Fibroblast of upper back skin (primary cell): ENCODE measurements at regions not wholly inside any gene's neighbourhood (a gene's known extent, or its start where the extent isn't known, plus 50 kb on each side); places are given as distances from the start of the nearest gene placed in this dataset.
"Not testable (repeated sequence)": the region's sequence is repeated elsewhere in the genome, so short reads cannot be mapped to it uniquely, and the experiment has no call there.

Experiments used
- DNase-seq: peaks from one replicate; pipeline ENCODE4 v3.0.0-alpha.2; 2013

DNA sequence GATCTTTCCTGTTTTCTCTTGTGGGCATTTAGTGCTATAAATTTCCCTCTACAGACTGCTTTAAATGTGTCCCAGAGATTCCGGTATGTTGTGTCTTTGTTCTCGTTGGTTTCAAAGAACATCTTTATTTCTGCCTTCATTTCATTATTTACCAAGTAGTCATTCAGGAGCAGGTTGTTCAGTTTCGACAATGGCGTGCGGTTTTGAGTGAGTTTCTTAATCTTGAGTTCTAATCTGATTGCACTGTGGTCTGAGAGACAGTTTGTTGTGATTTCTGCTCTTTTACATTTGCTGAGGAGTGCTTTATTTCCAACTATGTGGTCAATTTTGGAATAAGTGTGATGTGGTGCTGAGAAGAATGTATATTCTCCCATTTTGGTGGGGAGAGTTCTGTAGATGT is 535.7 kb upstream of the RGMB start:
- DNase-seq: not testable (repeated sequence)

DNA sequence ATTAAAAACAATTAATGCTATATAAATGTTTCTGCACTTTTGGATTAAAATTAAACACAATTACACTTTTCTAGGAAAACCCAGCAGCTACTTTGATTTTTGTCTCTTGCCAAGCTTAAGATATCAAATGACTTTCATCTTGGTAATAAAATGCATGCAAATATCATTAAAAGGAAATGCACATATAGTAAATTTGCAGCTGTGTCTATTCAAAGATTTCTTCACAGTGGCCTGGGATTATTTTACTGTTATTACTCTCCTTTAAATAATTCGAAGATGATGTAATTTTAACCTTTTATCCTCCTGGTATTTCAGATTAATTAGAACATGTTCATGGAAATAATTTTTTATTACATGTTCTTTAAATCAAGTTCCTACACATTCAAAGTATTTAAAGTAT is 529.5 kb upstream of the RGMB start:
- no peak for DNase-seq

DNA sequence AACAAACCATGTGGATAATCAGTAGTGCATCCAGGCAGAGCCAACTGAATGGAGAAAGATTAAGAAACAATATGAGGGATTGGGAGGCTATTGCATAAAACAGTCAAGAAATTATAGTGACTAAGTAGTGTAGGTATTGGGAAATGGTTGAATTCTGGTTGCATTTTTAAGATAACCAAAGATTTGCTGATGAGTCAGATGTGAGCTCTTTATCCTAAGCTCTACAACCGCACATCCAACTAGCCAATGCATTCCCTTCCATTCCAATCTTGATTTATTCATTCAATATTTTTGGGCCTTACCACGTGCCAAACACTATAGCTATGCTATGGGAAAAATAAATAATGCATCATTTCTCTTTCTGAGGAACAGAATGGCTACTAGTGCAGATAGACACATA is 524.5 kb upstream of the RGMB start:
- peak; percentile 95 for DNase-seq

DNA sequence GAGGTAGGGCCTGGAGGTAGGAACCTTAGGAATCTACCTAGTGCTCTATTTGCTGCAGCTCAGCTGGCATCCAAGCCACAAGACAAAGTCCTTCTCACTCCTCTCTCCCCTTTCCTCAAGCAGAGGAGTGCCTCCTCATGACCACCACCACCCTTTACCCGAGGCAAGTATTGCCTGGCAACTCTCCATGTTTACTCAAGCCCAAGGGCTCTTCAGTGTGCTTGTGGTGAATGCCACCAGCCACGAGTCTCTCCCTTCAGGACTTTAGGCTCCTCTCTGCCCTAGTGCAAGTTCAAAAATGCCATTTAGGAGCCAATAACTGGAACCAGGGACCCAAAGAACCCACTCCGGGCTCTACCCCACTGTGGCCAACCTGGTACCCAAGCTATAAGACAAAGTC is 514.5 kb upstream of the RGMB start:
- DNase-seq: no peak

DNA sequence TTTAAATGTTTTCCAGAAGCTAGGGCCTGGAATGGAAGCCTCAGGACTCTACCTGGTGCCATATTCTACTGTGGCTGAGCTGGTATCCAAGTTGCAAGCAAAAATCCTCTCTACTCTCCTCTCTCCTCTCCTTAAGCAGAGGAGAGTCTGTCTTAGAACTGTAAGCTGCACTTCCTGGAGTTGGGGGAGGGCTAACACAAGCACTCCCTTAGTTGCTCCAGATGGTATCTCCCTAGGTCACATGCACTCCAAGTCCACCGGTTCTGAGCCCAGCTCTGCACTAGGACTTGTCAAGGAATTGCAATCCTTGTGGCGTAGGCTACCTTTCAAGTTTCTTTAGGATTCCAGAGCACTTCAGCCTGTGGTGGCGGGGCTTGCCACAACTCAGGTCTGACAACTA is 513.9 kb upstream of the RGMB start:
- DNase-seq: no peak

DNA sequence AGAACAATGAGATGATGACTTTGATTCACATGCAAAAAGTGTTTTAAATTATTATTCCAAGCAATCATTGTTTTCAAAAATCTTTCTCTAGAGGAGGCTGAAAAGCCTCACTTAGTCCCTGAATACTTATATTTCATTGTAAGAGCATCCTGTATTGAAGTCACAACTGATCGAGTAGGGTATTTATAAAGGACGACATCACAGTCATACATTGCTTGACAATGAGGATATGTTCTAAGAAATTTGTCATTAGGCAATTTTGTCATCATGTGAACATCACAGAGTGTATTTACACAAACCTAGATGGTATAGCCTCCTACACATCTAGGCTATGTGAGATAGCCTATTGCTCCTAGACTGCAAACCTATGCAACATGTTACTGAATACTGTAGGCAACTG is 510.4 kb upstream of the RGMB start:
- no peak for DNase-seq

DNA sequence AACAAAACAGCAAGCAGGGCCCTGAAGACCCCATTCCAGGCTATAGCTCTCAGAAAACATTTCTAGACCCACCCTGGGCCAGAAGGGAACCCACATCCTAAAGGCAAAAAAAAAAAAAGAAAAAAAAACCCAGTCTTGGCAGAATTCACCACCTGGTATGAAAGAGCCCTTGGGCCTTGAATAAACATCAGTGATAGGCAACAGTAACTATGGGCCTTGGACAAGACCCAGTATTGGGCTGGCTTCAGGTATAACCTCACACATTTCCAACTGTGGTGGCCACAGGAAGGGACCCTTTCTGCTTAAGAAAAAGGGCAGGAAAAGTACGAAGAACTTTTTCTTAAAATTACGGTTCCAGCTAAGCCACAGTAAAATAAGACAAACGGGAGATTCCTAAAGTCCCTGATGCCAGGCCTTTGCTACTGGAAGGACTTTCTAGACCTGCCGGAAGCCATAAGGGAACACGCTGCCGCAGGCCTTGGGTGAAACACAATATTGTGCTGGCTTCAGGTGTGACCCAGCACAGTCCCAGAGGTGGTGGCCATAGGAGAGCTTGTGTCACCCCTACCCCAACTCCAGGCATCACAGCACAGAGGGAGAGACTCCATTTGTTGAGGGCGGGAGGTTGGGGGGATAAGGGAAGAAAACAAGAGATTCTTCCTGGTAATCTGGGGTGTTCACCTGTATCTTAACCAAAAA is 505.2 kb upstream of the RGMB start:
- no peak for DNase-seq

DNA sequence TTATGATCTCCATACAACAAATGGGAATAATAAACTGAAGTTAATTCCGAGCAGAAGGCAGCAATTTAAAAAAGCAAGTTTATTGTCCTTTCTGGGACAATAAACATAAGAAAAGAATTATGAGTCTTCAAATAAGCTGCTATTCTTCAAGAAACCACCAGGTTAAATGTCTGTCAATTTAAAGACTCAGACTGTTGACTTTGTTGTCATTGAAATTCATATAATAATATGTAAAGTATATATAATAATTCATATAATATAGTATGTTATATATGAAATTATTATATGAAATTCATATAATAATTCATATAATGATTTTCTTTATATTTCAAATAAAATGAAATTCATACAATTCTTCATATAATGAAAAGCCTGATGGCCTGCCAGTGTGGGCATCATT is 497.5 kb upstream of the RGMB start:
- no peak for DNase-seq

DNA sequence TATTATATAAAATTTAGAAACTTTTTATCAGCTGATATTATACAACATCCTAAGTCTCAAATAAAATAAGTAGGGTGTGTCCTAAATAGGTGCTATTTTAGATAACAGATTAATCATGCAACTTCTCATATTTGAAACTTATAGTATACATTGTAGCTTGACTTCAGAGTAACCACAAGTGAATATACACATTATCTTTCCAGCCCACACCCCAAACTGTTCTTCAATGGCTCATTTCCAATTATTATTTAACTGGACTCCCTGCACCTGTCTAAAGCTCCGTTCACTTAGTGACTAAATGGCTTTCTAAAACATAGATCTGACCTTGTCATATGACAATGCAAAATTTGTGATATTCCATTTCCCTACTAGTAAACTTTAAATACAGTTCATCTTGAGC is 490.9 kb upstream of the RGMB start:
- no peak for DNase-seq

DNA sequence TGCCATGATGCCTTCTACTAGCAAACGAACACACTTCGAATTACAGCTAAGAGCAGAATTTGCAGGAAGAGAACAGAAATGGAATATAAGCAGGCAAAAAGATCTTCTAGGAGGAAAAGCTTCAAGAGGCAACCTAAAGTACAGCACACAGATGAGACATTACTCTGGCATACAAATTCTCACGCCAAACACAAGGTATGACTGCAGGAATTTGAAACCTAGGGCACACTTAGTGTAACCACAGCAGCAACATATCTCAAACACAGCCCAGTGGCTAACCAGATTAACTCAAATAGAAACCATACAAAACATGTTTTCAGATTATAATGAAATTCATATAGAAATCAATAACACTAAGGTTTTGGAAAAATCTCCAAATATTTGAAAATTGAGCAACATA is 481.0 kb upstream of the RGMB start:
- peak; percentile 66 for DNase-seq

DNA sequence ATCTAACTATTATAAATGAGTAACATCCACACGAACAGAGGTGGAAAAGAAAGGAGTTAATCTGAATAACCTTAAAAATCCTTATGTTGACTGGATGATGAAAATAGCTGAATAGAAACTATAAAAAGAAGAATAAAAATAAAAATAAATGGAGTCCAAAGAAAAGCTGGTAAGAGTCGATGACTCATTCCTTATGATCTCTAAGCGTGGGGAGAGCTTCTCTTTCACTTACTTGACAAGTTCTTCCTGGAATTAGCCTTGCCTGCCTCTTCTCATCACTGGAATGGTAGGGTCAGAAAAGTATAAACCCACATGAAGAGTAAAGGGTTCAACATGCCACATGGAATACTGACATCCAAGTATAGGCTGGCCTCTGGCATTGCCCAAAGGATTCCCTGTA is 477.0 kb upstream of the RGMB start:
- peak; percentile 61 for DNase-seq

DNA sequence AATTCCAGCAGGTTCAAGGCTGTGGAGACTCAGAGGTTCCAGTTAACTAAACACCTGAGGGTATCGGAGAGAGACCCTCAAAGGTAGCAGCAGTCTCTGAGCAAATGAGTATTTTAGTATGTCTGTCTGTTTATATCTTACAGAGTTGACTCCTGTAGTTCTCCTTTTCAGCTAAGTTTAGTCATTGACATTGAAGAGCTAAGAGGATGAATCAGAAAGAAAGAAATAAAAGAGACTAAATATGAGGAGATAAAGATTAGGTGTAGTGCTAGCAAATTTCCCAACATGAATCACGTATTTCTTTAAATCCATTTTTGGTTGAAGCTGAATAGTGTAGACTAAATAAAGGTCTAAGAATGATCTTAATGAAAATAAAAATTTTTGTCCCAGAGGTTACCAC is 474.0 kb upstream of the RGMB start:
- no peak for DNase-seq

DNA sequence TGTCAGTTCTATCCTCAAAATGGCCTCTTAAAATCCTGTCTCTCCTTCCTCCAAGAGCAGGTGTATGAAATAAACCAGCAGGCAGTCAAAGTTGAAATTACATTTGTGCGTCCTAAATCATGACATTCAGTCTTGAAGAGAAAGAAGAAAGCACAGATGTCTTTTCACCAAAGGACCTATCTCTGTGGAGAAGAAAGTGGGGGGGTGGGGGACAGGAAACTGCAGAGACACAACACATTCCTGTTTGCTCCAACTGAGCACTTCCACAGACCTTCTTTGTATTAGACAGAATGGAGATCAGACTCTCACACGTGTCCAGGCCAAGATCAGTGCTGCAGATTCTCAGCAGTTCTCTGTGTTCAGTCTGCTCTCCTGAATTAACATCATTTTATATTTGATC is 471.9 kb upstream of the RGMB start:
- DNase-seq: peak; percentile 60

DNA sequence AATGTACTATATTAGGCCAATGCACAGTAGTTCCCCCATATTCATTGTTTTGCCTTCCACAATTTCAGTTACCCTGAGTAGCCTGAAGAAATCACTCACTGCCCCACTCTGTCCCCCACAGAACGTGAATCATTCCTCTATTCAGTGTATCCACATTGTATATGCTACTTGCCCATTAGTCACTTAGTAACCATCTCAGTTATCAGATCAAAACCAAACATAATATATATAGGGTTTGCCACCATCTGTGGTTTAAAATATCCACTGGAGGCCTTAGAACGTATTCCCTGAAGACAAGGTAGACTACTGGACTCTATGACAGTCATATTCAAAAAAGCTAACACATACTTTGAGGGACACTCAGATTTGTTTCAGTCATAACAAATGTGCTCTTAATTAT is 465.7 kb upstream of the RGMB start:
- DNase-seq: peak; percentile 87

DNA sequence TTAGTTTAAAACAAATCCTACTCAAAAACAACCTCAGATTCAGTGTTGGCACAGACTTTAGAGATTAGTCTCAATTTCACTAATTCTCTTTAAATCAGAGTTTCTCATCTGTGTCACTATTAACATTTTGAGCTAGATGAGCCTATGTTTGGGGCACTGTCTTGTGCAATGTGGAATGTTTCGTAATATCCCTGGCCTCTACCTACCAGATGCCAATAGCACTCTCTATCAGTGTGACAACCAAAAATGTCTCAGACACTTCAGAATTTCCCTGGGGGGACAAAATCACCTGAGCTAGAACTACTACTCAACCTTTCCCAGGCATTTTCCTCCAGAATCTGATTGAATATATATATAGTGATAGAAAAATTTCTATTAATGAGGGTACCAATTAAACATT is 465.2 kb upstream of the RGMB start:
- no peak for DNase-seq

DNA sequence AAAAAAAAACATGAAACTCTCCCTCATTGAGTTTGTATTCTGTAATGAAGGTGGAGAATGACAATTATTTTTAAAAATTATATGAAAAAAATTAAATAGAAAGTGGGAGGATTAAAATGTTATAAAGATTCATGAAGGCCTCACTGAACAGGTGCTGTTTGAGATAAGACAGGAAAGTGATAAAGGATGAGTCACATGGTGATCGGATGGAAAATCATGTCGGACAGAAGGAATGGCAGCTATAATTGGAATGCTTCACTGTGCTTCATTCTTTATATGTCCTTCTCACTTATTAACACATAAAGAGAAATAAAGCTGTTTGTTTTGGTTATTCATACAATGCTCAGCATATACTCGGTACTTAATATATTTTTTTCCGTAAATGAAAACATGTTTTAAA is 464.5 kb upstream of the RGMB start:
- peak; percentile 38 for DNase-seq

DNA sequence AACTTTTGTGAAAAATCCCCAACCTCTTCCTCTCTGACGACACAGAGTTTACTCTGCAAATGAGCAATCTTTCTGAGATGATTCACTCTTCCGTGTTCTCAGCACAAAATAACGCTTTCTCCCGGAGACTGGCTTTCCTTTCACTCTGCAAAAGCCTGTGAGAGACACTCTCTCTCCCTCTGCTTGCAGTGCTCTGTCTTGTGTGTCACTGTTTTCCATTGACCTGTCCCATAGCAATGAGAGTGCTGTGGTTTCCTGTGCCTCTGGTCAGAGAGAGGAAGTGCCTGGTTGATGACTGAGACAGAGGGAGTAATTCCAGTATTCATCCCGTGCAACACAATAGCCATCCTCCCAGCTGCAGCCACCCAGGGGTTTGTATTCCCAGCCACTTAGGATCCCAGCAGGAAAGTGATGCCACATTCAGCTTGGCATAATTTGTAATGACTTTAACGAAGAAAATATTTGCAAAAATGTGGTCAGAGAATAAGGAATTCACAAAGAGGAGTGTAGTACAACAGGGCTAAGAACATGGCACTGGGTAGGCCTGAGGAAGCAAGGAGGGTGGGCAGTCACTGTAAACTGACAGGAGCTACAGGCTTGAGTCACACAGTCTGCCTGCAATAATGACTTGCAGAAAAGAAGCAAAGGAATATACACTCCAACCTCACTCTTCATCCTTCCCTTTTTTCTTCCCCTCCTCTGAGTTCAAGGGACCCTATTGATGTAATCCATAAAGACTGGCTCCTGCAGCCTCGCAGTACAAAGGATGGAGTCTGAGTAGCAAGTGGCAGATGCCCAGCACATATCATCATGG is 463.5 kb upstream of the RGMB start:
- DNase-seq: peak; percentile 97

DNA sequence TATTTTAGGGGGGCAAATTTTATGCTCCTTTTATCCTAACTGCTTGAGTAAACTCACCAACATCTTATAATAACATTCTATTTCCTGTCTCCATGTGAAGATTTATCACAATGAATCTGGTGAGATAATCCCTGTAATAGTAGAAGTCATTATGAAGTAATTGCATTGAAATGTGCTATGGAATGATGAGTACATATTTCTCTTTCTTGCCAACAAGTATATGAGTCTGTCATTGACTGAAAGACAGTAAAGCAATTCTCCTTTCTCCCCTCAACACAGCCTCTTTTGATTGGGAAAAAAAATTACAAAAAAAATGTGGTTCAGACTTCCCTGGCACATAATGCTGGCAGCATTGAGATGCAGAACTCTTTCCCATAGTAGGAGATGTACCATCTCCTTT is 459.2 kb upstream of the RGMB start:
- DNase-seq: peak; percentile 90

DNA sequence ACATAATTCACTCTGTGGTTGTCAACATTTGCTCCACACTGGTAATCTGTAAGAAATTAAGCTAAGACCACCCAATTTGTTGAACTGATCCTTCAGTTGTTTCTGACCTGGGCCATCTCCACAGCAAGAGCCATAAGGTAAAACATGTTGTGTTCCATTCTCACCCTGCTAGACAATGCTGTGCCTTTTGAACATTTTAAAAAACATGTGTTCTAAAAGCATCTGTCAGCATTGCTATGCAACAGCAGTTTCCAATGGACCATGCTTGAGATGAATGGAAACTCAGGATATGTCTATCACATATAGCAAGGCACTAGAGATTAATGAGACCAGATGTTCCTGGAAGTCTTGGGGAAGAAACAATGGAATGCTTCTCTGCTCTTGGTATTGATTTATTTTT is 455.1 kb upstream of the RGMB start:
- DNase-seq: peak; percentile 88

DNA sequence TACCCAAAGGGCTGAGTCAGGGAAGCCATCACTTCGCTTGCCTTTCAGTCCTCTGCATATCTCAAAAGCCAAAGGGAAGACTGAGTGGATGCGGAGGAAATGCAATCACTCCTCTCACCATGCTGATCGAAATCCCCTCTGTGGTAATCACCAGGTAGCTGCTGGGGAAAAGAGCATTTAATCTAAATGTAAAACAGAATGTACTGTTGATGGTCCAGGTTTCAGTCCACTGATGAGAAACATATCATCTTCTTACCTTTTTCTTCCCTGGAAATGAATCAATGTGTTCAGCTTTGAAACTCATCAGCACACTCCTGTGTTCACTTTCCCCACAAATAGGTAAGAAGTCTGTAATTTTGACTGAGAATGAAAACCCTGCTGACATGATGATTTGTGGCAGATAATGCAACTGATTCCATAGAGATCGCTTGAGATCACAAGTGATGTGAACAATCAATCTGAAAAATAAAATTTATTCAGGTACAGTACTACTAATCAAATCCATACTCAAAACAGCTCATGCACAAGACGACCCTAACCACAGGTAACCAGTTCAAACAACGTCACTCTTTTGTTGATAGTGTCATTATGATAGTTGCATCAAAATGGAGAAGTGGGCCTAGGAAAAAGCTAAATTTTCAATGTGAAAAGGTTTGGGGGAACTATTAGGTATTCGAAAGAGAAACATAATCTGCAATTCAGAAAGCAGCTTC is 454.0 kb upstream of the RGMB start:
- no peak for DNase-seq

DNA sequence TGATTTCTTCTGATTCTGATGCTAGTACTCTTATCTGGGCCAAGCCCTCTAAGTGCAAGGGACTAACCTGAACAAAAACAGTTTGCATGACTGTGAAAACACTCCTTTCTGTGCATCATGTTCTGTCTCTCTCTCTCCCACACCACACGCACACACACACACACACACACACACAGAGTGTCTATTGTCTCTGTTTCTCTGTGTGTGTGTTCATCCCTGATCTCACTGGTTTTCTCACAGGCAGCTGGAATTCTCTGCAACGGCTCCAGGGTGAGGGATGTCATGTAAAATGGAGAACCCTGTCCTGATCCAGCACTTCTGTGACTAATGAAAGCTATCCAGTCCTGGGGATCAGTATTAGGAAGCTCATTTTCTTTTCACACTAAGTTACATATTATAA is 453.1 kb upstream of the RGMB start:
- no peak for DNase-seq

DNA sequence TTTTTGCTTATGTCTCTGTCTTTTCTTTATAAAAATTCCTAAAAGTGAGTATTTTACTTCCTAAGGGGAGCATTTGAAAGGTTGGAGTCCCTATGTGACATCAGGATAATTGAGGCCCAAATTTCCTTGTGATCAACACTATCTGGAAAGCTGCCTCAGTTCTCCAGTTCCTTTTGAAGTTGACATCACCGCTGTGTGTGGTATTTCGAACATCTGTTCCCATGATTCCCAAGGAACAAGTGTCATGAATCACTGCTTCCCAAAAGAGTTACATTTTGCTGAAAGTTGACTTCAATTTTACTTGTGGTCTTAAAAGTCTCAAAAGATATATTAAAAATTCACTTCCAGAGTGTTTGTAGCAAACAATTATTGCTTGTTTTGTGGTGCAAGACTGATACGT is 452.1 kb upstream of the RGMB start:
- no peak for DNase-seq

DNA sequence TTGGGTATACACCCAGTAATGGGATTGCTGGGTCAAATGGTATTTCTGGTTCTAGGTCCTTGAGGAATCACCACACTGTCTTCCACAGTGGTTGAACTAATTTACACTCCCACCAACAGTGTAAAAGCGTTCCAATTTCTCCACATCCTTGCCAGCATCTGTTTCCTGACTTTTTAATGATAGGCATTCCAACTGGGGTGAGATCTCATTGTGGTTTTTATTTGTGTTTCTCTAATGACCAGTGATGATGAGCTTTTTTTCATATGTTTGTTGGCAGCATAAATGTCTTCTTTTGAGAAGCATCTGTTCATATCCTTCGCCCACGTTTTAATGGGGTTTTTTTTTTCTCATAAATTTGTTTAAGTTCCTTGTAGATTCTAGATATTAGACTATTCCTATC is 448.3 kb upstream of the RGMB start:
- DNase-seq: not testable (repeated sequence)

DNA sequence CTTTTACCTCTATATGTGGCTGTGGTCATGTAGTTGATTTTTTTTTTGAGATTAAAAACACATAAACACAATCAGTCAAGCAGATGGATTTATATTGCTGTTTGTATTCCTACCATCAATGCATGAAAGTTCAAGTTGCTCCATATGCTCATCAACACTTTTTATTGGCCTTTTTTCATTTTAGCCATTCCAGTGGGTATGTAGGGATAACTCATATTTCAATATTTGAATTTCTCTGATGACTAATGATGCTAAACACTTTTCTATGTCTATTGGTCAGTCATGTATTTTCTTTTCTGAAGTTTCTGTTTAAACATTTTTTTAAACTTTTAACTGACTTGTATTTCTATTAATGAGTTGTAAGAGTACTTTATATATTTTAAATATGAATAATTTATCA is 445.4 kb upstream of the RGMB start:
- no peak for DNase-seq
